GM12878 (cell line): ENCODE measurements at regions not wholly inside any gene's neighbourhood (a gene's known extent, or its start where the extent isn't known, plus 50 kb on each side); places are given as distances from the start of the nearest gene placed in this dataset.

ENCODE experiments used
- ATAC-seq: fragments of 200-7000 bp; cut with Tn5 transposase; 3 replicates; pipeline ENCODE4 v1.9.1; 2020; ENCODE audit warnings: mild to moderate bottlenecking, moderate library complexity
- BruUV-seq: library from RNA; stranded (reverse); fragments of 400-500 nt; replicated peaks from 2 replicates; lab custom pipeline; 2021; lab: Mats Ljungman, UMichigan
- CTCF ChIA-PET: fragments of 300-600 bp; sonication (Branson Sonifier 250); formaldehyde crosslinking; extraction: SDS; loops from one replicate; lab custom pipeline; 2021; ENCODE audit warnings: inconsistent platforms; lab: Yijun Ruan, JAX
- POLR2A ChIA-PET: fragments of 350-600 bp; formaldehyde crosslinking; extraction: SDS; loops from one replicate; lab custom pipeline; 2021; ENCODE audit warnings: inconsistent platforms; lab: Charles Lee
- RAD21 ChIA-PET: fragments of 300-600 bp; sonication (Branson Sonifier 250); formaldehyde crosslinking; loops from one replicate; lab custom pipeline; 2023; ENCODE audit warnings: antibody characterized with exemption; ENCODE audit not compliant: unreplicated experiment; lab: Charles Lee
- SMC1A ChIA-PET: fragments of 300-600 bp; sonication (Branson Sonifier 250); formaldehyde crosslinking; loops from one replicate; lab custom pipeline; 2023; ENCODE audit not compliant: unreplicated experiment, uncharacterized antibody; lab: Charles Lee
- DNase-seq: peaks from one replicate; pipeline ENCODE4 v3.0.0-alpha.2; 2011; ENCODE audit warnings: low read depth, low spot score
- FAIRE-seq: peaks from 3 replicates; lab custom pipeline; 2011; peaks lifted over from hg19 to GRCh38; lab: Jason Lieb, UNC
- H2AFZ ChIP-seq: 2 replicates; pipeline ENCODE4 v1.6.0; 2011; ENCODE audit warnings: low read depth, low read length, control low read depth; ENCODE audit not compliant: control insufficient read depth
- H3K27ac ChIP-seq: 2 replicates; pipeline ENCODE4 v1.5.1; 2011; ENCODE audit warnings: control low read depth; ENCODE audit not compliant: control insufficient read depth, insufficient read depth
- H3K27me3 ChIP-seq, 2 experiments: replicated peaks in 1 of 2; 2 replicates each; pipeline versions ENCODE4 v1.6.0 to v1.6.1; 2011; ENCODE audit warnings: low read length in 1 of 2; ENCODE audit not compliant: control insufficient read depth in 2 of 2, insufficient read depth in 2 of 2
- H3K36me3 ChIP-seq, 2 experiments: 2 replicates each; pipeline ENCODE4 v1.5.1; 2011; ENCODE audit warnings: low read length in 1 of 2; ENCODE audit not compliant: control insufficient read depth in 2 of 2, insufficient read depth in 2 of 2
- H3K4me1 ChIP-seq: 2 replicates; pipeline ENCODE4 v1.6.1; 2011; ENCODE audit warnings: mild to moderate bottlenecking, low read length, moderate library complexity, mixed read lengths; ENCODE audit not compliant: control insufficient read depth, insufficient read depth
- H3K4me2 ChIP-seq: 2 replicates; pipeline ENCODE4 v1.6.0; 2011; ENCODE audit warnings: control low read depth; ENCODE audit not compliant: control insufficient read depth, insufficient read depth
- H3K4me3 ChIP-seq: fragments of 200-600 bp; sonication (generic); 2 replicates; pipeline ENCODE4 v1.5.1; 2016
- H3K79me2 ChIP-seq: 2 replicates; pipeline ENCODE4 v1.6.0; 2011; ENCODE audit warnings: low read length; ENCODE audit not compliant: control insufficient read depth, insufficient read depth
- H3K9ac ChIP-seq: 2 replicates; pipeline ENCODE4 v1.8.0; 2011; ENCODE audit warnings: low read length, control low read depth, mixed read lengths; ENCODE audit not compliant: control insufficient read depth, insufficient read depth
- H3K9me3 ChIP-seq: replicated peaks from 3 replicates; pipeline ENCODE4 v1.5.1; 2011; ENCODE audit warnings: mild to moderate bottlenecking, low read length; ENCODE audit not compliant: control insufficient read depth, insufficient read depth
- H4K20me1 ChIP-seq: 2 replicates; pipeline ENCODE4 v1.6.0; 2011; ENCODE audit not compliant: control insufficient read depth, insufficient read depth
- BACH1 ChIP-seq: fragments of 450-650 bp; IDR thresholded peaks from 2 replicates; pipeline ENCODE4 v1.6.1; 2017; ENCODE audit warnings: mild to moderate bottlenecking, borderline replicate concordance
- BMI1 ChIP-seq: fragments of 450-650 bp; IDR thresholded peaks from 2 replicates; pipeline ENCODE4 v1.6.1; 2016; ENCODE audit warnings: mild to moderate bottlenecking, moderate library complexity, borderline replicate concordance
- CBX5 ChIP-seq: sonication (generic); IDR thresholded peaks from 2 replicates; pipeline ENCODE4 v1.6.1; 2016; ENCODE audit warnings: low read depth, moderate library complexity, mild to moderate bottlenecking, inconsistent platforms
- CHD4 ChIP-seq: fragments of 200-600 bp; sonication (generic); IDR thresholded peaks from 2 replicates; pipeline ENCODE4 v1.6.1; 2016; ENCODE audit warnings: mild to moderate bottlenecking
- CREB1 ChIP-seq: IDR thresholded peaks from 2 replicates; pipeline ENCODE4 v1.6.1; 2012; ENCODE audit warnings: low read depth, mild to moderate bottlenecking, inconsistent platforms
- CREM ChIP-seq: IDR thresholded peaks from 2 replicates; pipeline ENCODE4 v1.6.1; 2014; ENCODE audit warnings: antibody characterized with exemption, low read depth
- HSF1 ChIP-seq: fragments of 150-350 bp; IDR thresholded peaks from 2 replicates; pipeline ENCODE4 v1.6.1; 2014; ENCODE audit warnings: mild to moderate bottlenecking, low read depth, low read length
- MEF2A ChIP-seq: IDR thresholded peaks from 2 replicates; pipeline ENCODE4 v1.6.1; 2011; ENCODE audit warnings: low read depth, mild to moderate bottlenecking, low read length, moderate library complexity; ENCODE audit not compliant: insufficient read depth
- MEF2B ChIP-seq: fragments of 450-650 bp; IDR thresholded peaks from 2 replicates; pipeline ENCODE4 v1.6.1; 2018; ENCODE audit warnings: mild to moderate bottlenecking, moderate library complexity; ENCODE audit not compliant: partially characterized antibody, poor library complexity, severe bottlenecking
- MXI1 ChIP-seq: fragments of 150-350 bp; IDR thresholded peaks from 2 replicates; pipeline ENCODE4 v1.6.1; 2011; ENCODE audit warnings: low read depth, mild to moderate bottlenecking, inconsistent platforms, low read length, improper control_type of control experiment
- MYB ChIP-seq: fragments of 150-350 bp; IDR thresholded peaks from 2 replicates; pipeline ENCODE4 v1.6.1; 2014; ENCODE audit warnings: mild to moderate bottlenecking, low read depth, low read length, borderline replicate concordance
- SMC3 ChIP-seq: IDR thresholded peaks from 2 replicates; pipeline ENCODE4 v1.6.1; 2011; ENCODE audit warnings: low read length, improper control_type of control experiment, borderline replicate concordance
- SUZ12 ChIP-seq: fragments of 200-600 bp; sonication (generic); IDR thresholded peaks from one replicate; pipeline ENCODE4 v1.6.1; 2018; ENCODE audit warnings: antibody characterized with exemption, mild to moderate bottlenecking; ENCODE audit not compliant: unreplicated experiment
- USF2 ChIP-seq: IDR thresholded peaks from 2 replicates; pipeline ENCODE4 v1.6.1; 2011; ENCODE audit warnings: low read depth, low read length, improper control_type of control experiment, borderline replicate concordance
- WGBS: methylation state at CpG from one replicate; pipeline ENCODE4 v1.1.6; 2016; ENCODE audit warnings: low lambda C conversion rate; ENCODE audit not compliant: insufficient replicate concordance, insufficient coverage; ENCODE audit errors: missing lambda C conversion rate; 5-methylcytosine and 5-hydroxymethylcytosine counted together
- in situ Hi-C: fragments of 300-500 bp; cut with MboI; formaldehyde crosslinking; loops from 9 replicates; pipeline ENCODE4 v1.14.3; 2018; ENCODE audit warnings: mixed read lengths
- intact Hi-C: fragments of 100-400 bp; cut with micrococcal nuclease; formaldehyde crosslinking; loops from one replicate; pipeline ENCODE4 v1.14.2; 2022; ENCODE audit not compliant: unreplicated experiment

- H3K36me3 ChIP-seq: no peaks in the 10 kb centered on the region
- H3K4me2 ChIP-seq: no peak overlapping the region
- no peaks in the 10 kb centered on the region for H3K27me3 ChIP-seq
- H3K79me2 ChIP-seq: no peaks in the 10 kb centered on the region
- WGBS: 42% methylated on average over 3 of the region's 3 CpGs
- in situ Hi-C loops (no loop called here), intact Hi-C loops (no loop called here)
- ChIA-PET RAD21 (no interaction called here), CTCF (no interaction called here), POLR2A (no interaction called here), SMC1A (no interaction called here)
- no peaks in the 10 kb centered on the region for H4K20me1 ChIP-seq
- no peak for TF ChIP-seq USF2
- TF ChIP-seq CBX5: no peak
- TF ChIP-seq CREB1: no peak
- no peak for TF ChIP-seq MYB
- no peak for TF ChIP-seq CHD4
- TF ChIP-seq SUZ12: no peak
- TF ChIP-seq HSF1: no peak
- no peak for TF ChIP-seq MXI1
- TF ChIP-seq MEF2A: no peak
- no peak for TF ChIP-seq BACH1
- TF ChIP-seq BMI1: 0 out of 2 replicates have a peak, but pooled peaks have one; percentile 22
- TF ChIP-seq MEF2B: peak; percentile 53
- TF ChIP-seq SMC3: no peak
- TF ChIP-seq CREM: no peak
- no TSS peak for BruUV-seq
- H3K4me1 ChIP-seq: no peaks in the 10 kb centered on the region
- H2AFZ ChIP-seq: no peak overlapping the region
- ATAC-seq: peak; percentile 85
- no peak overlapping the region for H3K4me3 ChIP-seq
- H3K9ac ChIP-seq: no peak overlapping the region
- H3K27ac ChIP-seq: no peak overlapping the region
- DNase-seq: no peak
- no peaks in the 10 kb centered on the region for H3K9me3 ChIP-seq
- FAIRE-seq: no peak
These were observed 105.0 kb upstream of the NR0B1 start for GRCh38 chrX:30414144-30414543.
